ENCODE measurements at regions not wholly inside any gene's neighbourhood (a gene's known extent, or its start where the extent isn't known, plus 50 kb on each side); places are given as distances from the start of the nearest gene placed in this dataset.

GRCh38 chr14:66099931-66100330 is 386.2 kb upstream of the CCDC196 start:
- H3K36me3 Mint-ChIP-seq (ENCODE audit: low read depth), result no peaks in the 10 kb centered on the region
- peaks cover 4% of the 10 kb centered on the region for H3K27me3 Mint-ChIP-seq
- H3K27ac Mint-ChIP-seq, result no peak overlapping the region
- DNase-seq (no peak), ATAC-seq (peak; percentile 83)
- H3K4me3 Mint-ChIP-seq, result no peak overlapping the region
- no peaks in the 10 kb centered on the region for H3K9me3 Mint-ChIP-seq
- peaks cover 4% of the 10 kb centered on the region for H3K4me1 Mint-ChIP-seq

- Mint-ChIP-seq H3K4me3 (no peak overlapping the region), H3K36me3 (ENCODE audit: low read depth) (no peaks in the 10 kb centered on the region), H3K9me3 (no peaks in the 10 kb centered on the region), H3K27me3 (no peaks in the 10 kb centered on the region), H3K4me1 (peaks cover 4% of the 10 kb centered on the region), H3K27ac (no peak overlapping the region)
- ATAC-seq, result no peak
- DNase-seq, result no peak
These were observed 384.5 kb upstream of the CCDC196 start for GRCh38 chr14:66101662-66102061.

GRCh38 chr14:66104486-66104885 is 381.7 kb upstream of the CCDC196 start:
- no peak overlapping the region for H3K27ac Mint-ChIP-seq
- H3K9me3 Mint-ChIP-seq, result no peaks in the 10 kb centered on the region
- H3K36me3 Mint-ChIP-seq (ENCODE audit: low read depth), result no peaks in the 10 kb centered on the region
- DNase-seq, result no peak
- H3K4me3 Mint-ChIP-seq, result no peak overlapping the region
- peaks cover 4% of the 10 kb centered on the region for H3K4me1 Mint-ChIP-seq
- ATAC-seq, result no peak
- no peaks in the 10 kb centered on the region for H3K27me3 Mint-ChIP-seq

- DNase-seq (no peak), ATAC-seq (no peak)
- H3K4me1 Mint-ChIP-seq, result no peaks in the 10 kb centered on the region
These were observed 380.4 kb upstream of the CCDC196 start for GRCh38 chr14:66105815-66106214.

GRCh38 chr14:66109426-66109825 is 376.7 kb upstream of the CCDC196 start:
- DNase-seq, result no peak
- Mint-ChIP-seq H3K27ac (no peak overlapping the region), H3K36me3 (ENCODE audit: low read depth) (no peaks in the 10 kb centered on the region), H3K27me3 (no peaks in the 10 kb centered on the region), H3K4me1 (no peaks in the 10 kb centered on the region), H3K4me3 (no peak overlapping the region), H3K9me3 (no peaks in the 10 kb centered on the region)
- peak; percentile 33 for ATAC-seq

More at GRCh38 chr14:66105815-66106214, 380.4 kb upstream of the CCDC196 start:
- Mint-ChIP-seq H3K4me3 (no peak overlapping the region), H3K27ac (no peak overlapping the region), H3K27me3 (no peaks in the 10 kb centered on the region), H3K9me3 (no peaks in the 10 kb centered on the region), H3K36me3 (ENCODE audit: low read depth) (no peaks in the 10 kb centered on the region)

GRCh38 chr14:66111891-66112290 is 374.3 kb upstream of the CCDC196 start:
- Mint-ChIP-seq H3K36me3 (ENCODE audit: low read depth) (no peaks in the 10 kb centered on the region), H3K4me3 (no peak overlapping the region), H3K27me3 (no peaks in the 10 kb centered on the region), H3K27ac (no peak overlapping the region), H3K4me1 (no peaks in the 10 kb centered on the region), H3K9me3 (no peaks in the 10 kb centered on the region)
- DNase-seq, result no peak
- ATAC-seq, result no peak

- ATAC-seq (no peak), DNase-seq (no peak)
- Mint-ChIP-seq H3K9me3 (no peaks in the 10 kb centered on the region), H3K36me3 (ENCODE audit: low read depth) (no peaks in the 10 kb centered on the region), H3K4me1 (no peaks in the 10 kb centered on the region), H3K4me3 (no peak overlapping the region), H3K27me3 (peaks cover 4% of the 10 kb centered on the region), H3K27ac (no peak overlapping the region)
These were observed 372.1 kb upstream of the CCDC196 start for GRCh38 chr14:66114071-66114470.

- Mint-ChIP-seq H3K9me3 (no peaks in the 10 kb centered on the region), H3K27me3 (peaks cover 4% of the 10 kb centered on the region), H3K4me1 (no peaks in the 10 kb centered on the region), H3K36me3 (ENCODE audit: low read depth) (no peaks in the 10 kb centered on the region), H3K4me3 (no peak overlapping the region), H3K27ac (no peak overlapping the region)
- ATAC-seq (no peak), DNase-seq (no peak)
These were observed 370.2 kb upstream of the CCDC196 start for GRCh38 chr14:66115740-66116502.

GRCh38 chr14:66116732-66117131 is 369.4 kb upstream of the CCDC196 start:
- ATAC-seq (no peak), DNase-seq (no peak)
- Mint-ChIP-seq H3K4me3 (no peak overlapping the region), H3K27me3 (peaks cover 4% of the 10 kb centered on the region), H3K4me1 (no peaks in the 10 kb centered on the region), H3K36me3 (ENCODE audit: low read depth) (no peaks in the 10 kb centered on the region), H3K9me3 (no peaks in the 10 kb centered on the region), H3K27ac (no peak overlapping the region)

- peaks cover 4% of the 10 kb centered on the region for H3K27me3 Mint-ChIP-seq
- DNase-seq, result no peak
- no peak overlapping the region for H3K4me3 Mint-ChIP-seq
- no peak overlapping the region for H3K27ac Mint-ChIP-seq
- no peak for ATAC-seq
- no peaks in the 10 kb centered on the region for H3K4me1 Mint-ChIP-seq
- no peaks in the 10 kb centered on the region for H3K9me3 Mint-ChIP-seq
- no peaks in the 10 kb centered on the region for H3K36me3 Mint-ChIP-seq (ENCODE audit: low read depth)
These were observed 368.6 kb upstream of the CCDC196 start for GRCh38 chr14:66117600-66117999.

- Mint-ChIP-seq H3K4me3 (no peak overlapping the region), H3K27me3 (peaks cover 4% of the 10 kb centered on the region), H3K4me1 (no peaks in the 10 kb centered on the region), H3K9me3 (no peaks in the 10 kb centered on the region), H3K36me3 (ENCODE audit: low read depth) (no peaks in the 10 kb centered on the region), H3K27ac (no peak overlapping the region)
- ATAC-seq (no peak), DNase-seq (no peak)
These were observed 366.5 kb upstream of the CCDC196 start for GRCh38 chr14:66119606-66120231.

- Mint-ChIP-seq H3K36me3 (ENCODE audit: low read depth) (no peaks in the 10 kb centered on the region), H3K27me3 (peaks cover 6% of the 10 kb centered on the region), H3K27ac (no peak overlapping the region), H3K4me3 (no peak overlapping the region), H3K9me3 (no peaks in the 10 kb centered on the region), H3K4me1 (no peaks in the 10 kb centered on the region)
- no peak for DNase-seq
- peak; percentile 49 for ATAC-seq
These were observed 365.8 kb upstream of the CCDC196 start for GRCh38 chr14:66120402-66120801.

GRCh38 chr14:66121859-66122258 is 364.3 kb upstream of the CCDC196 start:
- H3K27me3 Mint-ChIP-seq, result peaks cover 8% of the 10 kb centered on the region

GRCh38 chr14:66129224-66129623 is 356.9 kb upstream of the CCDC196 start:
- no peak overlapping the region for H3K27ac Mint-ChIP-seq

More at GRCh38 chr14:66121859-66122258, 364.3 kb upstream of the CCDC196 start:
- ATAC-seq, result no peak
- Mint-ChIP-seq H3K36me3 (ENCODE audit: low read depth) (no peaks in the 10 kb centered on the region), H3K27ac (no peak overlapping the region), H3K9me3 (no peaks in the 10 kb centered on the region), H3K4me3 (no peak overlapping the region), H3K4me1 (no peaks in the 10 kb centered on the region)
- DNase-seq, result no peak

GRCh38 chr14:66131111-66131510 is 355.1 kb upstream of the CCDC196 start:
- H3K9me3 Mint-ChIP-seq, result no peaks in the 10 kb centered on the region
- no peak for ATAC-seq
- H3K27me3 Mint-ChIP-seq, result peaks cover 6% of the 10 kb centered on the region
- H3K27ac Mint-ChIP-seq, result no peak overlapping the region
- DNase-seq, result no peak
- H3K4me1 Mint-ChIP-seq, result no peaks in the 10 kb centered on the region
- no peak overlapping the region for H3K4me3 Mint-ChIP-seq
- H3K36me3 Mint-ChIP-seq (ENCODE audit: low read depth), result no peaks in the 10 kb centered on the region

More at GRCh38 chr14:66129224-66129623, 356.9 kb upstream of the CCDC196 start:
- H3K4me1 Mint-ChIP-seq, result no peaks in the 10 kb centered on the region
- H3K9me3 Mint-ChIP-seq, result no peaks in the 10 kb centered on the region
- no peak for ATAC-seq
- peaks cover 7% of the 10 kb centered on the region for H3K27me3 Mint-ChIP-seq
- H3K4me3 Mint-ChIP-seq, result no peak overlapping the region
- no peak for DNase-seq
- no peaks in the 10 kb centered on the region for H3K36me3 Mint-ChIP-seq (ENCODE audit: low read depth)

Measured in activated naive CD8-positive, alpha-beta T cell treated with anti-CD3 and anti-CD28 coated beads, Interleukin-2, amount 50 U/mL, for 24 hours (primary cell).